ENCODE measurements at regions not wholly inside any gene's neighbourhood (a gene's known extent, or its start where the extent isn't known, plus 50 kb on each side); places are given as distances from the start of the nearest gene placed in this dataset.
A peak's percentile ranks its signal among the peaks of the same experiment; 100 is the strongest.

DNA sequence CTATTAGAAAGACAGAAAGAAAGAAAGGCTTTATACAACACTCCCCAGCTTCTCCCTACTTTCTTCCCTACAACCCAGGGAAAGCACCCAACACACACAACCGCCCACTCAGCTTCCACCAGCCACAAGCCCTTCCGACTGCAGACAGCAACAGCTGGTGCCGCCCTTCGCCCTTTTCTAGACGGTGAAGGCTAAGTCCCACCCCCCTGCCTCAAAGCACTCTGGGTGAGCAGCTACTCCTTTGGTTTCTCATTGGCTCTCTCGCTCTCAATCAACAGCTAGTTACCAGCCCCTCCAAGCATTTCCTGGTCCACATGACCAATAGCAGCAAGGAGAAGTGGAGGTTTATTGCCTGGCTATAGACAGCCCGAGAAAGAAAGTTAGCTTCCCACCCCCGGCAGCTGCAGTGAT lies 230.1 kb upstream of the MOCS1 start:
- peaks cover 0 to 6% (median 0%) of the 10 kb centered on the region in 3 donors for H3K27me3 ChIP-seq (ENCODE audit: insufficient read depth in 3 of 3, low read length in 2 of 3)
- H3K4me3 ChIP-seq: no peak overlapping the region
- TF ChIP-seq, protein P1, sequence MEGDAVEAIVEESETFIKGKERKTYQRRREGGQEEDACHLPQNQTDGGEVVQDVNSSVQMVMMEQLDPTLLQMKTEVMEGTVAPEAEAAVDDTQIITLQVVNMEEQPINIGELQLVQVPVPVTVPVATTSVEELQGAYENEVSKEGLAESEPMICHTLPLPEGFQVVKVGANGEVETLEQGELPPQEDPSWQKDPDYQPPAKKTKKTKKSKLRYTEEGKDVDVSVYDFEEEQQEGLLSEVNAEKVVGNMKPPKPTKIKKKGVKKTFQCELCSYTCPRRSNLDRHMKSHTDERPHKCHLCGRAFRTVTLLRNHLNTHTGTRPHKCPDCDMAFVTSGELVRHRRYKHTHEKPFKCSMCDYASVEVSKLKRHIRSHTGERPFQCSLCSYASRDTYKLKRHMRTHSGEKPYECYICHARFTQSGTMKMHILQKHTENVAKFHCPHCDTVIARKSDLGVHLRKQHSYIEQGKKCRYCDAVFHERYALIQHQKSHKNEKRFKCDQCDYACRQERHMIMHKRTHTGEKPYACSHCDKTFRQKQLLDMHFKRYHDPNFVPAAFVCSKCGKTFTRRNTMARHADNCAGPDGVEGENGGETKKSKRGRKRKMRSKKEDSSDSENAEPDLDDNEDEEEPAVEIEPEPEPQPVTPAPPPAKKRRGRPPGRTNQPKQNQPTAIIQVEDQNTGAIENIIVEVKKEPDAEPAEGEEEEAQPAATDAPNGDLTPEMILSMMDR (IDR thresholded peaks at IDR 0.05): no peak
- DNase-seq: peak; percentile 13 to 53
- no peak overlapping the region for H3K27ac ChIP-seq
- ATAC-seq: peak in 3 of 4 donors; percentile 48 to 69 (median 61)
- H3K36me3 ChIP-seq (ENCODE audit: insufficient read depth in 1 of 2, low read depth in 1 of 2): no peaks in the 10 kb centered on the region
- intact Hi-C loops (cut with DNase I): no loop called here
- H3K9me3 ChIP-seq: no peaks in the 10 kb centered on the region
- no peaks in the 10 kb centered on the region for H3K4me1 ChIP-seq
- 61 to 68% (median 64%) methylated on average over 8 of the region's 8 CpGs for WGBS, 3 donors

DNA sequence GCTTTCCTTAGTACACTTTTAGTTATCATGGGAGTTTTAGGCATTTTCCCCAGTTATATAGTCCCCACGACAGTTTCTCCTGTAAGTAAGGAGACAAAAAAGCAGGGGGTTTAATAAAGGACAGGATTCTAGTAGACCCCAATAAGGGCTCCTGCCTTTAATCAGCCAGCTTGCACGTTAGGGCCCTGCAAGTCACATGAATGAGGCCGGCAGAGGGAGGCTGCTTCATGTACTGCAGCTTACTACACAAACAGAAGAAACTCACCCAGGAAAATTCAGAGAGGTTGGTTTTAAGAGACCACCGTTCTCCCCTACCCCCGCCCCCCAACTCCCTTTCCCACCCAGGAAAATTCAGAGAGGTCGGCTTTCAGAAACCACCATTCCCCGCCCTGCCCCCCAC lies 229.7 kb upstream of the MOCS1 start:
- Histone ChIP-seq H3K9me3 (no peaks in the 10 kb centered on the region), H3K27ac (no peak overlapping the region), H3K4me3 (no peak overlapping the region), H3K36me3 (ENCODE audit: insufficient read depth in 1 of 2, low read depth in 1 of 2) (no peaks in the 10 kb centered on the region), H3K4me1 (no peaks in the 10 kb centered on the region), H3K27me3 (ENCODE audit: insufficient read depth in 3 of 3, low read length in 2 of 3) (peaks cover 0 to 3% (median 0%) of the 10 kb centered on the region in 3 donors)
- TF ChIP-seq, protein P1 (IDR thresholded peaks at IDR 0.05): no peak
- DNase-seq (no peak), ATAC-seq (no peak)
- 63 to 79% (median 74%) methylated on average over 7 of the region's 7 CpGs for WGBS, 3 donors
- intact Hi-C loops (cut with DNase I): no loop called here

DNA sequence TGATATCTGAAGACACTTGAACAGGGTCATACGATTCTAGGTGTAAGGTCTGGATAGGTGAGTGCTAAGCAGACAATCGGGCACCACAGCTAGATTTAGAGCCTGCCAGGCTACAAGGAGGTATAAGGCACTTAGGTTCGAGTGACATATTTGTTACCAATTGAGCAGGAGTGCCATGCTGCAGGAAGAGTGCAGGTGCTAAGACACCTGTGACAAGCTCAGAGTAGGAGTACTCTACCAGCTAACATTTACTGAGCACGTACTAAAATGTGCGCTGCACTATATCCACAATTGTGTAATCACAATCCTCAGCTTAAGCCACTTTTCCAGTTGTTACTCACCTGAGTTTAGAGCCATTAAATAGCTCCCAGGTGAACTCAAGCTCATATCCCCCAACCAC lies 227.8 kb upstream of the MOCS1 start:
- Histone ChIP-seq H3K4me3 (no peak overlapping the region), H3K4me1 (no peaks in the 10 kb centered on the region), H3K9me3 (no peaks in the 10 kb centered on the region), H3K36me3 (ENCODE audit: insufficient read depth in 1 of 2, low read depth in 1 of 2) (no peaks in the 10 kb centered on the region), H3K27ac (no peak overlapping the region), H3K27me3 (ENCODE audit: insufficient read depth in 3 of 3, low read length in 2 of 3) (peaks cover 0 to 3% (median 0%) of the 10 kb centered on the region in 3 donors)
- intact Hi-C loops (cut with DNase I): no loop called here
- ATAC-seq (no peak), DNase-seq (no peak)
- 77 to 81% (median 79%) methylated on average over 5 of the region's 5 CpGs for WGBS, 3 donors
- TF ChIP-seq, protein P1 (IDR thresholded peaks at IDR 0.05): no peak

DNA sequence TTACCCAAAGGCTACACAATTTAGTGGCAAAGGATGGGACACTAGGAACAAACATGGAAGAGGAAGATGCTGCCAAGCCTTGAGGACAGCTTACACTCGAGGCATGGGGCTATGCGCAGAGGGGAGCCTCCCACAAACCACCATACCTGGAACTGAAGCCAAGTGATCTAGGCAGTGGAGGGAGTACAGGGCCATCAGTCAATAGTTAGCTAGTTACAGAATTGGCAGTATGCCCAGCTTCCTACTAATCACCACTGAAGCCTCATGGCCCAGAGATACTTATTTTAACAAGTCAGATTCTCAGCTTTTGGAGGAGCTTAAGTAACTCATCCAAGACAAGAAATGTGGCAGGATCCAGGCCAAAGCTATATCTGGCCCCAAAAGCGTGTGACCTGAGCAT lies 226.6 kb upstream of the MOCS1 start:
- TF ChIP-seq, protein P1 (IDR thresholded peaks at IDR 0.05): no peak
- no peaks in the 10 kb centered on the region for H3K4me1 ChIP-seq
- 74 to 81% (median 76%) methylated on average over 3 of the region's 3 CpGs for WGBS, 3 donors
- no peaks in the 10 kb centered on the region for H3K9me3 ChIP-seq
- no peak overlapping the region for H3K27ac ChIP-seq
- no peaks in the 10 kb centered on the region for H3K36me3 ChIP-seq (ENCODE audit: insufficient read depth in 1 of 2, low read depth in 1 of 2)
- no peak overlapping the region for H3K4me3 ChIP-seq
- intact Hi-C loops (cut with DNase I): no loop called here
- ATAC-seq (no peak), DNase-seq (no peak)
- peaks cover 0 to 8% (median 0%) of the 10 kb centered on the region in 3 donors for H3K27me3 ChIP-seq (ENCODE audit: insufficient read depth in 3 of 3, low read length in 2 of 3)

DNA sequence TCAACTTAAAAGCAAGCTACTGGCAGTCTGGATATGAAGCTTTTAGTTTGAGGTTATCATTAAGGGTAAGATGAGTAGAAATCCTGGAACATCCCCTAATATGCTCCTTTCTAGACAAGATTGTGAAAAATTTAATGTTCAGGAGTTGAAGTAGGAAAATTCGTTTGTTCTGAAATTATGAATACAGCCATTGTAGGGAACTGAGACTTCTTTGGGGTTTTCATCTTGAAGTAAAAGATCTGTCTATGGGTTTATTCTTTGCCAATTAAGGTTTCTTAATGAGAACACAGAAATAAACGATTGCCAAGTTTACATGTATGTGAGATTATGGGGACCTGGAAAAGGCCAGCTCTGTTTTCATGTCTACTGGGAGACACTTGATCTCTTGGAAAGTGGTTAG lies 225.6 kb upstream of the MOCS1 start:
- TF ChIP-seq, protein P1 (IDR thresholded peaks at IDR 0.05): no peak
- intact Hi-C loops (cut with DNase I): no loop called here
- no peak overlapping the region for H3K27ac ChIP-seq
- no peaks in the 10 kb centered on the region for H3K4me1 ChIP-seq
- H3K4me3 ChIP-seq: no peak overlapping the region
- H3K36me3 ChIP-seq (ENCODE audit: insufficient read depth in 1 of 2, low read depth in 1 of 2): no peaks in the 10 kb centered on the region
- 74 to 77% (median 76%) methylated on average over 2 of the region's 2 CpGs for WGBS, 3 donors
- ATAC-seq (no peak), DNase-seq (no peak)
- peaks cover 0 to 8% (median 0%) of the 10 kb centered on the region in 3 donors for H3K27me3 ChIP-seq (ENCODE audit: insufficient read depth in 3 of 3, low read length in 2 of 3)
- H3K9me3 ChIP-seq: no peaks in the 10 kb centered on the region

Measured in psoas muscle (tissue), 7 donors.